ENCODE measurements at regions not wholly inside any gene's neighbourhood (a gene's known extent, or its start where the extent isn't known, plus 50 kb on each side); places are given as distances from the start of the nearest gene placed in this dataset.

DNA sequence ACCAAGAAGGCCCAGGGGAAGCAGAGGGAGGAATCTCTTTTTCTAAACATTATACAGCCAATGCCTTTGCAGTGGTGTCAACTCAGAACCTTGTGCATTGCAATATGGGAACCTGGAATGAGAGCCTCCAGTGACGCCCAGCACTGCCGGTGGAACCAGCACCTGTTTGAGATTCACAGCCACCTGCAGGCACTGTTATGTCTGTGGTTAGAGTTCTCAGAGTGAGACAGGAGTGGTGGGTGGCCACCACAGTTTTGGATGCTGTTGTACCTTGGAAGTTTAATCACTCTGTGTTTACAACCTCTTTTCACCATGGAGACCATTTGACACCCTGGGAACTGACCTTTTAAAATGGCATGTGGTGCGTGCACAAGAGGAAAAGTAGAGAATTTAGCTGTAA lies 185.3 kb upstream of the KCNG1 start:
- peaks cover 0 to 8% of the 10 kb centered on the region in 2 donors for H3K27me3 ChIP-seq
- H3K9me3 ChIP-seq: no peaks in the 10 kb centered on the region
- no peaks in the 10 kb centered on the region for H3K4me1 ChIP-seq
- TF ChIP-seq, protein P1, sequence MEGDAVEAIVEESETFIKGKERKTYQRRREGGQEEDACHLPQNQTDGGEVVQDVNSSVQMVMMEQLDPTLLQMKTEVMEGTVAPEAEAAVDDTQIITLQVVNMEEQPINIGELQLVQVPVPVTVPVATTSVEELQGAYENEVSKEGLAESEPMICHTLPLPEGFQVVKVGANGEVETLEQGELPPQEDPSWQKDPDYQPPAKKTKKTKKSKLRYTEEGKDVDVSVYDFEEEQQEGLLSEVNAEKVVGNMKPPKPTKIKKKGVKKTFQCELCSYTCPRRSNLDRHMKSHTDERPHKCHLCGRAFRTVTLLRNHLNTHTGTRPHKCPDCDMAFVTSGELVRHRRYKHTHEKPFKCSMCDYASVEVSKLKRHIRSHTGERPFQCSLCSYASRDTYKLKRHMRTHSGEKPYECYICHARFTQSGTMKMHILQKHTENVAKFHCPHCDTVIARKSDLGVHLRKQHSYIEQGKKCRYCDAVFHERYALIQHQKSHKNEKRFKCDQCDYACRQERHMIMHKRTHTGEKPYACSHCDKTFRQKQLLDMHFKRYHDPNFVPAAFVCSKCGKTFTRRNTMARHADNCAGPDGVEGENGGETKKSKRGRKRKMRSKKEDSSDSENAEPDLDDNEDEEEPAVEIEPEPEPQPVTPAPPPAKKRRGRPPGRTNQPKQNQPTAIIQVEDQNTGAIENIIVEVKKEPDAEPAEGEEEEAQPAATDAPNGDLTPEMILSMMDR (IDR thresholded peaks at IDR 0.05): no peak
- H3K36me3 ChIP-seq: no peaks in the 10 kb centered on the region
- no peak for DNase-seq
- H3K27ac ChIP-seq: no peak overlapping the region
- no peak overlapping the region for H3K4me3 ChIP-seq
- intact Hi-C loops (cut with DNase I; ENCODE audit: low total_unique reads): no loop called here

DNA sequence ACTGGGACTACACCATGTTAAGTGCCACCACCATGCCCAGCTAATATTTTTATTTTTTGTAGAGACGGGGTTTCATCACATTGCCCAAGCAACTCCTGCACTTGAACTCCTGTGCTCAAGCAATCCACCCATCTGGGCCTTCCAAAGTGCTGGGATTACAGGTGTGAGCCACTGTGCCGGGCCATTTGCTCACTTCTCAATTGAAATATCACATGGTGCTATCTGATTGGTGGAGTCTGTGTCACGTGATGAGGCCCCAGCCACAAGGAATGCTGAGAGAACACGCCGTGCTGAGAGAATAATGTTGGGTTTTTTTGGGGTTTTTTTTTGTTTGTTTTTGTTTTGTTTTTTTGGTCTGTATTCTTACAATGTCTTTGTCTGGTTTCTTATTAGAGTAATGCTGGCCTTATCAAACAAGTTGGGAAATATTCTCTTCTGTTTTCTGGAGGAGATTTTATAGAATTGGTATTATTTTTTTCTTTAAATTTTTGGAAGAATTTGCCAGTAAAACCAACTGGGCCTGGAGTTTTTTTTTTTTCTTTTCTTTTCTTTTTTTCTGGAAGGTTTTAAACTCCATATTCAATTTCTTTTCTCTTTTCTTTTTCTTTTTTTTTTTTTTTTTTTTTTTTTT lies 183.2 kb upstream of the KCNG1 start:
- intact Hi-C loops (cut with DNase I; ENCODE audit: low total_unique reads): no loop called here
- TF ChIP-seq, protein P1 (IDR thresholded peaks at IDR 0.05): no peak
- H3K36me3 ChIP-seq: no peaks in the 10 kb centered on the region
- no peaks in the 10 kb centered on the region for H3K4me1 ChIP-seq
- H3K27ac ChIP-seq: no peak overlapping the region
- H3K4me3 ChIP-seq: no peak overlapping the region
- DNase-seq: no peak
- no peaks in the 10 kb centered on the region for H3K9me3 ChIP-seq
- H3K27me3 ChIP-seq: peaks cover 0 to 7% of the 10 kb centered on the region in 2 donors

DNA sequence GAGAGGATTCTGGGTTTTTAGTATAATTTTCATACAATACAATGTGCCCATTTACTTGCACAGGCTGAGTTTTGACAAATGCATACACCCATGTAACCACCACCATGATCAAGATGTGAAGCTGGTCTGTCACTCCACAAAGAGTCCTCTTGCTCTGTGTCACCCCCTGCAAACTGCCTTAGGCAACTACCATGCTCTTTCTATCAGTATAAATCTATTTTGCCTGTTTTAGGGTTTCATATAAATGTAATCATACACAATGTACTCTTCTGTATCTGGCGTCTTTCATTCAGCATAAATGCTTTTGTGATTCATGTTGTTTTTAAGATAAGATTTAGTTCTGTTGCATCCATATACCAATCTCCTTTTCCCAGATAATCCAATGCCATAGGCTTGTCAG lies 181.9 kb upstream of the KCNG1 start:
- Histone ChIP-seq H3K27ac (no peak overlapping the region), H3K4me3 (no peak overlapping the region), H3K36me3 (no peaks in the 10 kb centered on the region), H3K9me3 (no peaks in the 10 kb centered on the region), H3K27me3 (peaks cover 0 to 6% of the 10 kb centered on the region in 2 donors), H3K4me1 (no peaks in the 10 kb centered on the region)
- TF ChIP-seq, protein P1 (IDR thresholded peaks at IDR 0.05): no peak
- intact Hi-C loops (cut with DNase I; ENCODE audit: low total_unique reads): no loop called here
- DNase-seq: no peak

DNA sequence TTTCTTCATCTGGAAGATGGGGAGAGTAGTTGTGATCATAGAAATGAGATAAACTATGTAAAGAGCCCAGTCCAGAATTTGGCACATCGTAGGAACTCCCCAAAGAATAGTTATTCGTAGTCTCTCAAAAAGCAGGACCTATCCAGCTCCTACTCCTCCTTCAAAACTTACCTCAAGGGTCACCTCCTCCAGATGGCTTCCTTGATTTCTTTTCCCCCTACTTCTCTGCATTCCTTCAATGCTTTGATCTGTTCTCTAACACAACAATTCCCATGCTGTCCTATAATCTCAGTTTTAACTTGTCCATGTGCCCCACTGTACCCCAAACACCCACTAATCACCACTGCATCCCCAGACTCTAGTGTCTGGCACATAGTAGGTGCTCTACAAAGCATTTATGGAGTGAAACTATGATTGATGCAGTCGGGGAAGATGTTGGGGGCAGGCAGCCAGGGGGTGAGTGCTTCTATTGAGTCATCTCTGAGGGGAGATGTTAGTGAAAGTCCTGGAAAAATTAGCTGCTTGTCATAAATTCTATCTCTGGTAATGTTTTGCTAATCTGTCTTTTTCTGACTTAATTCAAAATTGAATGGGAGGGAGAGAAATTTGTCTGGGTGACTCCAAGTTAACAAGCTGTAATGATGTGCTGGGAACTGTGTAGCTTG lies 181.3 kb upstream of the KCNG1 start:
- TF ChIP-seq, protein P1 (IDR thresholded peaks at IDR 0.05): no peak
- H3K36me3 ChIP-seq: no peaks in the 10 kb centered on the region
- H3K9me3 ChIP-seq: no peaks in the 10 kb centered on the region
- intact Hi-C loops (cut with DNase I; ENCODE audit: low total_unique reads): no loop called here
- H3K27me3 ChIP-seq: peaks cover 0 to 6% of the 10 kb centered on the region in 2 donors
- no peaks in the 10 kb centered on the region for H3K4me1 ChIP-seq
- H3K4me3 ChIP-seq: no peak overlapping the region
- DNase-seq: no peak
- H3K27ac ChIP-seq: no peak overlapping the region

DNA sequence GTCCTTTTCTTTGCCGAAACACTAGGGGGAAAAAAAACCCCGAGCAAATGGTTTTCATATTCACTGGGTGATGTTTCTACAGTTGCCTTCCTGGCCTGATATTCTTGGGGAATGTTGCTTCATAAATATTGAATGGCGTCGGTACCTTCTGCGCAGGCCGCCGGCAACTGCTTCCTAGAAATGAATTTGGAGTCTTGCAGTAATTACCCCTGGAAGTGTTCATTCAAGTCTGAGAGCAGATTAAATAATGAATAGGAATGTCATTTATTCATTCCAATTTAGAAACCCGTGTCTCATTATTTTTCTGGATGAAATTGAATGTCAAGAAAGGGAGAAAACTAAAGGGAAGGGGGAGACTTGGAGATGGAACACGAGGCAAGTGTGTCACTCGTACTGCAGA lies 179.4 kb upstream of the KCNG1 start:
- intact Hi-C loops (cut with DNase I; ENCODE audit: low total_unique reads): no loop called here
- TF ChIP-seq, protein P1 (IDR thresholded peaks at IDR 0.05): no peak
- no peaks in the 10 kb centered on the region for H3K36me3 ChIP-seq
- no peak overlapping the region for H3K27ac ChIP-seq
- H3K27me3 ChIP-seq: peaks cover 0 to 6% of the 10 kb centered on the region in 2 donors
- H3K4me3 ChIP-seq: no peak overlapping the region
- no peaks in the 10 kb centered on the region for H3K4me1 ChIP-seq
- no peaks in the 10 kb centered on the region for H3K9me3 ChIP-seq
- no peak for DNase-seq
